ENCODE measurements at regions not wholly inside any gene's neighbourhood (a gene's known extent, or its start where the extent isn't known, plus 50 kb on each side); places are given as distances from the start of the nearest gene placed in this dataset.

GRCh38 chr12:90423965-90424364 is 531.0 kb downstream of the CCER1 start:
- Mint-ChIP-seq H3K4me1 (no peaks in the 10 kb centered on the region), H3K9me3 (no peaks in the 10 kb centered on the region), H3K27me3 (ENCODE audit: low read depth) (no peaks in the 10 kb centered on the region), H3K4me3 (no peak overlapping the region), H3K27ac (ENCODE audit: unreplicated experiment) (no peak overlapping the region), H3K36me3 (ENCODE audit: low read depth) (no peaks in the 10 kb centered on the region)
- no peak for TF ChIP-seq CTCF (conservative IDR thresholded peaks at IDR 0.05)
- no peak for DNase-seq (ENCODE audit: low read depth, low spot score)

GRCh38 chr12:90410962-90411361 is 544.0 kb downstream of the CCER1 start:
- Mint-ChIP-seq H3K4me3 (no peak overlapping the region), H3K4me1 (no peaks in the 10 kb centered on the region), H3K9me3 (peaks cover 3% of the 10 kb centered on the region), H3K27ac (ENCODE audit: unreplicated experiment) (no peak overlapping the region), H3K36me3 (ENCODE audit: low read depth) (no peaks in the 10 kb centered on the region), H3K27me3 (ENCODE audit: low read depth) (no peaks in the 10 kb centered on the region)
- TF ChIP-seq CTCF (conservative IDR thresholded peaks at IDR 0.05), result no peak
- no peak for DNase-seq (ENCODE audit: low read depth, low spot score)

- H3K4me1 Mint-ChIP-seq, result no peaks in the 10 kb centered on the region
- no peak for TF ChIP-seq CTCF (conservative IDR thresholded peaks at IDR 0.05)
- H3K27me3 Mint-ChIP-seq (ENCODE audit: low read depth), result no peaks in the 10 kb centered on the region
- H3K36me3 Mint-ChIP-seq (ENCODE audit: low read depth), result no peaks in the 10 kb centered on the region
- no peak overlapping the region for H3K27ac Mint-ChIP-seq (ENCODE audit: unreplicated experiment)
- no peak for DNase-seq (ENCODE audit: low read depth, low spot score)
- H3K4me3 Mint-ChIP-seq, result no peak overlapping the region
- no peaks in the 10 kb centered on the region for H3K9me3 Mint-ChIP-seq
These were observed 547.1 kb downstream of the CCER1 start for GRCh38 chr12:90407841-90408240.

GRCh38 chr12:90404071-90404470 is 550.9 kb downstream of the CCER1 start:
- Mint-ChIP-seq H3K9me3 (no peaks in the 10 kb centered on the region), H3K27me3 (ENCODE audit: low read depth) (no peaks in the 10 kb centered on the region), H3K4me3 (no peak overlapping the region), H3K27ac (ENCODE audit: unreplicated experiment) (no peak overlapping the region), H3K36me3 (ENCODE audit: low read depth) (no peaks in the 10 kb centered on the region), H3K4me1 (no peaks in the 10 kb centered on the region)
- no peak for DNase-seq (ENCODE audit: low read depth, low spot score)
- TF ChIP-seq CTCF (conservative IDR thresholded peaks at IDR 0.05), result no peak

GRCh38 chr12:90401185-90401584 is 553.8 kb downstream of the CCER1 start:
- Mint-ChIP-seq H3K36me3 (ENCODE audit: low read depth) (no peaks in the 10 kb centered on the region), H3K27me3 (ENCODE audit: low read depth) (no peaks in the 10 kb centered on the region), H3K9me3 (peaks cover 2% of the 10 kb centered on the region), H3K4me1 (no peaks in the 10 kb centered on the region), H3K27ac (ENCODE audit: unreplicated experiment) (no peak overlapping the region), H3K4me3 (no peak overlapping the region)
- no peak for DNase-seq (ENCODE audit: low read depth, low spot score)
- no peak for TF ChIP-seq CTCF (conservative IDR thresholded peaks at IDR 0.05)

GRCh38 chr12:90399357-90399756 is 555.6 kb downstream of the CCER1 start:
- H3K4me3 Mint-ChIP-seq, result no peak overlapping the region

More at GRCh38 chr12:90399357-90399756, 555.6 kb downstream of the CCER1 start:
- Mint-ChIP-seq H3K27ac (ENCODE audit: unreplicated experiment) (no peak overlapping the region), H3K9me3 (peaks cover 5% of the 10 kb centered on the region), H3K4me1 (no peaks in the 10 kb centered on the region), H3K36me3 (ENCODE audit: low read depth) (peaks cover 2% of the 10 kb centered on the region), H3K27me3 (ENCODE audit: low read depth) (no peaks in the 10 kb centered on the region)
- DNase-seq (ENCODE audit: low read depth, low spot score), result no peak
- TF ChIP-seq CTCF (conservative IDR thresholded peaks at IDR 0.05), result no peak
